GM21381 (cell line): ENCODE measurements at regions not wholly inside any gene's neighbourhood (a gene's known extent, or its start where the extent isn't known, plus 50 kb on each side); places are given as distances from the start of the nearest gene placed in this dataset.
A peak's percentile ranks its signal among the peaks of the same experiment; 100 is the strongest.

Experiments
- ATAC-seq: cut with Tn5 transposase; IDR thresholded peaks from one replicate; pipeline ENCODE4 v1.9.1; 2021; ENCODE audit warnings: mild to moderate bottlenecking, moderate library complexity; ENCODE audit not compliant: unreplicated experiment

DNA sequence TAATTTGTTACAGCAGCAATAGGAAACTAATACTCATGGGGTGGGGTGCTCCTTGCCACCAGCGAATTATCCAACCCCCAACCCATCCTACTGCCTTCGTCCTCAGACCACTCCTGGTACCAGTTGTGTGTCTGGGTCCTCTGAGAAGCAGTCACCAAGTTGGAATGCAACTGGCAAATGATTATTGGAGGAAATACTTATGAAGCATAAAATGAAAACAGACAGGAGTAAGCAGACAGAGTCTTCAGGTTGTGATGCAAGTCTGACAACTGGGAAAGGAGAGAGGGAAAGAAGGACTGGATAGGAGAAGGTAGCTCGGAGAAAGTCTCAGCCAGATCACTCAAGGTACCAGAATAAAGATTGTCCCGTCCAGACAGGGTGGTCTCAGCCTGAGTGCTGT, 181.1 kb upstream of the ARID2 start:
- no peak for ATAC-seq

DNA sequence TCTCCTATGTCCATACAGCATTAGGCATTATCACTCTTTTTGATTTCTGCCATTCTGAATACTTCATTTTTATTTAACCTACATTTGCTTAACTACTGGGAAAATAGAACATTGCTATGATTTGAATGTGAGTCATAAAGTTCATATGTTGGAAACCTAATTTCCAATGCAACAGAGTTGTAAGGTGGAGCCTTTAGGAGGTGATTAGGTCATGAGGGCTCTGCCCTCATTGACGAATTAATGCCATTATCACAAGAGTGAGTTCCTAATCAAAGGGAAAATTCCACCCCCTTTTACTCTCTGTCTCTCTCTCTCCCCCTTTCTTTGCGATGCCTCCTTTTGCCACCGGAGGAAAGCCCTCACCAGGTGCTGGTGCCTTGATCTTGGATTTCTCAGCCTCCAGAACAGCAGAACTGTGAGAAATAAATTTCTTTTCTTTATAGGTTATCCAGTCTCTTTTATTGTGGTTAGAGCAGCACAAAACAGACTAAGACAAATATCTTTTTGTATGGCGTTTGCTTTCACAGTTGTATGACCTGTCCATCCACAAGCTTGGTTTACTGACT, 180.1 kb upstream of the ARID2 start:
- no peak for ATAC-seq

DNA sequence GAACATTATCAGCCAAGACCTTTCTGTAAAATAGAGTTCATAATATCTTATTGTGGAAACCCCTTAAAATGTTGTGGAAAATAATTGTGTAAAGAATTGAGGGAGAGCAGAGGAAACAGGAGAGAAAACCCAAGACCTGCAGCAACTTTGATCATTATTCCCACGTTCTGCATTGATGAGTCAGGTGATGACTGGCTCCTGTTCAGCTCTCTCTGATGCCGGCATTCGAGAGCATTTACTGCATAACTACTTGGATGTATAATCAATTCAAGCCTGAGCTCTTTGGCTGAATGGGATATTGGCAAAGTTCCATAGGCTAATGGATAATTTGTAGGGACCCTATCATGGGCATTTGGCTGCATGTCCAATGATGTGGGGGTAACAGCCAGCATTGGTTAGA, 176.3 kb upstream of the ARID2 start:
- no peak for ATAC-seq

DNA sequence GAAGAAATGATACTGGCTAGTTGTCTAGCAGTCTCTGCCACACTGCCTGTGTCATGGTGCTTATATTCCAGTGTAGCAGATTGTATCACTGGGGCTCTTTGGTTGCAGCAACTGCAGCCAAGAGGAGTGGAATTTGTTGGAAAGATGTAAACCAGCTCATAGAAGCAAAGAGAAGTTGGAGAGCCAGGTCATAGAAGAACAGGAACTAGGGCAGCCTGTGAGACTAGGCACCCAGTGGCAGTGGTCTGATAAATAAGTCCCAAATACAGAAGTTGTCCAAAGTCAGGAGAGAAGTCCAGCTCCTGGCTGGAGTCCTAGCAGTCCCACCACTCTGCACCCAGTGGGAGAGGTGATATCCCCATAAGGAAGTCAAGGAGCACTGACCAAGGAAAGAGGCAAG, 172.5 kb upstream of the ARID2 start:
- ATAC-seq, result no peak

DNA sequence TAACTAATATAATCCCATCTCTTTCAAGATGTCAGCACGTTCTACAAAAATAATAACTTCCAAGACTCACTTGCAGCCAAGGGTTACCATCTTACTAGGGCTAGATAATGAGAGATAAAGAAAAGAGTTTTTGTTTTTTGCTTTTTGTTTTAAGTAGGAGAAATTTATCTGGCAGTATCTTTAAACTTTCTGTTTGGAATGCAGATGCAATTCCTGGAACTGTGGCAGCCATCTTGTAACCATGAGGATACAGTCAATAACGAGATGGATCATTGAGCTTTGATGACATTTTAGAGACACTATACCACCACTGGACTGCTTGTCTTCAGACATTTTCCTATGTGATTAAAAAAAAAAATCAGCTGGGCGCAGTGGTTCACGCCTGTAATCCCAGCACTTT, 171.2 kb upstream of the ARID2 start:
- ATAC-seq, result no peak

DNA sequence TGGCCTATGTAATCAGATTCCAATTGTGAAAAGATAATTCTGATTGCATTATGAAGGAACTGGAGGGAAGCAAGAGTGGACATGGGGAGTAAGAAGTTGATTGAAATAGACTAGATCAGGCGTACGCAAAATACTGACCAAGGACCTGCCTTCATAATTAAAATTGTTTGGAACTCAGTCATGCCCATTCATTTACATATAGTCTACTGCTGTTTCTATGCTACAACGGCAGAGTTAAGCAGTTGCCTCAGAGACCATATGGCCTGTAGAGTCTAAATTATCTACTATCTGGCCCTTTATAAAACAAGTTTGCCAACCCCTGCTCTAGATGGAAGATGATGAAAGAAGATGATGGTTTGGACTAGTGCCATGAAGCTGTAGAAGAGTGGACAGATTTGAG, 170.0 kb upstream of the ARID2 start:
- no peak for ATAC-seq

DNA sequence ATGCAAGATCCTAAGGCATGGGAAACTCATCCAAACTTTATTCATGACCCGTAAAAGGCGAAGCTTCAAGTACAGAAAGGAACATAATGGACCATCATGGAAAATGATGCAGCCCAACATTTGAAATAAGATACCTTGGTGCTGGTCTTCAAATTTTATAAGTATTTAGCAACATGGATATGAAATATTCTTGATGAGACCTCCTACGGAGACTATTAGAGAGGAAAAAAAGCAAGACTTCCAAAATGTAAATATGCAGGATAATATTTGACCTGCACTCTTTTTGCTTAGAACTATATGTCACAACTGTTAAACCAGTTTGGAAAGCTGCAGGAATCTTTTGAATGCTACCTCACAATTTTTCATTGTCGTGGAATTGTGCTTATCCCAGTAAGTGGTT, 168.8 kb upstream of the ARID2 start:
- ATAC-seq, result no peak

DNA sequence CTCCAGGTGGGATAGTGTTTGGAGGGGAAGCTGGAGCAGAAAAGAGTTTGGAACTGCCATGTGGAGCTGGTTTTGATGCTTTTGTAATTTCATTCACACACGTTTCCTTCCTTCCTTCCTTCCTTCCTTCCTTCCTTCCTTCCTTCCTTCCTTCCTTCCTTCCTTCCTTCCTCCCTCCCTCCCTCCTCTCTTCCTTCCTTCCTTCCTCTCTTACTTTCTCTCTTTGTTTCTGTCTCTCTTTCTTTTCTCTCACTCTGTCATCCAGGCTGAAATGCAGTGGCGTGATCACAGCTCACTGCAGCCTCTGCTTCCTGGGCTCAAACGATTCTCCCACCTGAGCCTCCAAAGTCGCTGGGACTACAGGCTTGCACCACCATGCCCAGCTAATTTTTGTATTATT, 168.0 kb upstream of the ARID2 start:
- no peak for ATAC-seq

DNA sequence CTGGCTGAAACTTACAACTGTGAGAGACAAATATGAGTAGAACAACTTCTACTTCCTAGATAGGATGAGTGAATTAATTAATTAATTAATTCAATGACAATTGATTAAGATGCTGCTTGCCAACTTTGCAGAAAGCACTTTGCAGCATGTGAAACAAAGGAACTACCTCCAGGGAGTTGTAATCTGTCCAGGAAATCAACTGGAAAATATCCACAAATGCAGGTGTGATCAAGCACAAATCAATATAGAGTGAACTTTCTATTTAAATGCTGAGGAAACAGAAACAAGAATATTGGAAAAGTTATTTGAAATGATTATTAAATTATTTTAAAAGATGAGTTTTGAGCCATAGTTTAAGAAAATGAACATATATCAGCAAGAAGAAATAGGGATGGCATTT, 163.9 kb upstream of the ARID2 start:
- ATAC-seq, result no peak

DNA sequence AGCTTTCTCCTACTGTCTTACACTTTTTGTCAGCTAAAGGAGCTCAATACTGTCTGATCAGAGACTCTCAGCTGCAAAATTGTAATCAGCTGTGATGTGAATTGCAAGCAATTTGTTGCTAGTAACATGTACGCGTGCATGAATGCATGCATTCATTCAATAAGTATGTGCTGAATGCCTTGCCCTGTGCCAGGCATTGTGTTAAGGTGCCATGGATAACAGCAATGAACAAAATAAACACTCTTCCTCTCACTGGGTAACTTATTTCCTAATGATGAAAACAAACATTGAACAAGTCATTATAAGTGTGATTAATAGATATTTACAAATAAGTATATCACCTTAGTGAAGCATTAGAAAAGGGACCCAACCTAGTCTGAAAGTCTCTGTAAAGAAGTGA, 163.2 kb upstream of the ARID2 start:
- no peak for ATAC-seq

DNA sequence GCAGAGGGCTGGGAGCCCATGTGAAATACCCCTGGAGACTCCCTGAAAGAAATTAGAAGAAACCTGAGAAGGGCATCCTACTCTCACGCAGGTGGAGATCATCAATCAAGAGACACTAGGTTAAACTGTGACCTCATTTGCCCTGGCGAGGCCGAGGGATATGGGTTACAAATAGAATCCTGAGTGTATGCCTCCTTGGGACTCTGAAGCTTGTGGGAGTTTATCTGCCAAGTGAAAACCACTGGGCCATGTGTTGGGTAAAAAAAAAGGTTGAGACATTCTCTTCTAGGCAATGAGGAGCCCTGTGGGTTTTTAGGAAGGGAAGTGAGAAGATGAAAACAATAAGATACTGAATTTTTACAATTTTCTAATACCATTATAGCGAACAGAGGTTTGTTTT, 160.7 kb upstream of the ARID2 start:
- no peak for ATAC-seq

DNA sequence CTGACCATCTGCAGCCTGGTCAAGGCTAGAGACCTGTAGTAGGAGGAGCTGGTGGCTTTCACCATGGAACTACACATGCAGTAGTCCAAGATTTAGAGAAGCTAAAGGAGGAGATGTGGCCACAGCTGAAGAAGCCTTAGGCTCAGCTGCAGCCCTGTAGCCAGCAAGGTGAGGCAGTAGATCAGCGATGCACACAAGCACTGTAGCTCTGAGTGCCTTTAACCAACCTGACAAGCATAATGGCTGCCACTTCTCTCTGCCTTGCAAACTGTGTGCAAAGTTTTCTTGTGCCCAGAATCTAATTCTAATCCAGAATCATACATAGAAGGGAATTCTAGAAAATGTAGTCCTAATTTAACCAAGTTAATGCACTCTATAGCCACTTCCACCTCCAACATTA, 159.0 kb upstream of the ARID2 start:
- no peak for ATAC-seq

DNA sequence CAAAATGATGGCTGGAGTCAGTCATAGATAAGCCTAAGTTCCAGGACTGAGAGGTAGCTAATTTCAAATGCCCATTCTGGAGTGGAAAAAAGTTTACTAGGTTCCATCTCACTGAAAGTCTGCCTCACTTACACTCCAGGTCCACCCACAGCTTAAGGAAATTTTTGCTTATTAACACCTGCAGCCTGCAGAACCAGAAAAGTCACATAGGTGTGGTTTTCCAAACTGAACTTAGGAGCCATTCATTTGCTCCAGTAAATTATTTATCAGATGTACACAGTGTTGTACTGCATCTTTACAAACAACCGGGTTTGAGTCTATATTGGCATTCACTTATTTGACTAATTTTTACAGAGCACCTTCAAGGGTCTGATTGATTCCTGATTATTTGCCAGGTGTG, 157.4 kb upstream of the ARID2 start:
- no peak for ATAC-seq

DNA sequence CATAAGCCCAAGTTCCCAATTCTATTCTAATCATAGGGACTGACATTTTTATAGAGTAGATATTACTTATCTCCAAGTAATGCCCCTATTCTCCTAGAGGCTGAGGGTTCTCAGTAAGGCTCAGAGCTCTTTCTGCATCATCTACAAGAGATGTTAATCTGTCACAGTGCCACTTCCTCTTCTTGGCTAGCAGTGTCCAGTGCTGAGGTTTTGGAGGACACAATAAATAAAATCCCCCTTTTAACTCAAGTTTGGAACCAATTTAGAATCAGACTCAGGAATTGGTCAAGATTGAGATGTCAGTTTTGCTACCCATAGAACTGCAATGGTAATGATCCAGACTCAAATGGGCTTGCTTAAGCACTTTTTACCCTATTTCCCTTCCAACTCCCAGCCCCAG, 154.1 kb upstream of the ARID2 start:
- ATAC-seq, result no peak

DNA sequence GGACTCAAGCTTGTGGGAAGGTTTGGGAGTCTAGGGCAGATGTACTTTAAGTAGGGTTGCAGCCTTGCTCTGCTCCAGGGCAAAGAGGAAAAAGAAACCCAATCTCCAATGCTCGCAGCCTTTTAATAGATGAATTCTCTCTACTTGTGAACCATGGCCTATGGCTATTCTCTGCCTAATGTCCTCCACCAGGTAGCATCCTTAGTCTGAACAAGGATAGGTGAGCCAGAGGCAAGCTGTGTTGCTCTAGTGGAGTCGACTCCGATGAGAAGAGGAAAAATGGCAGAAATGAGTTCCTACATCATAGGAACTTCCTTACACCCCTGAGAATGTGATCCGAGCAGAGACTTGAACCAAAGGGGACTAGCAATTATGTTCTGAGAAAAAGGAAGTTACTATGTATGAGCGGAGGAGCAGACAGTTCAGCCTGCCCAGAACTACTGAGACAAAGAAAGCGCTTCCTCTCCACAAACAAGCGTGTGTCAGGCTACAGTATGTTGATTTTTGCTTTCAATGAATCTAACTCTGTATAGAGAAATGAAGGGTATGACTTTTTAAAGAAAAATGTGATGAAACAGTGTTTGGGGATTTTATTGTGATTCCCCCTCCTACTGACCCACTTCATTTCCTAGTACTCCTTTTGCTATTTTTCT, 153.6 kb upstream of the ARID2 start:
- peak; percentile 59 for ATAC-seq

DNA sequence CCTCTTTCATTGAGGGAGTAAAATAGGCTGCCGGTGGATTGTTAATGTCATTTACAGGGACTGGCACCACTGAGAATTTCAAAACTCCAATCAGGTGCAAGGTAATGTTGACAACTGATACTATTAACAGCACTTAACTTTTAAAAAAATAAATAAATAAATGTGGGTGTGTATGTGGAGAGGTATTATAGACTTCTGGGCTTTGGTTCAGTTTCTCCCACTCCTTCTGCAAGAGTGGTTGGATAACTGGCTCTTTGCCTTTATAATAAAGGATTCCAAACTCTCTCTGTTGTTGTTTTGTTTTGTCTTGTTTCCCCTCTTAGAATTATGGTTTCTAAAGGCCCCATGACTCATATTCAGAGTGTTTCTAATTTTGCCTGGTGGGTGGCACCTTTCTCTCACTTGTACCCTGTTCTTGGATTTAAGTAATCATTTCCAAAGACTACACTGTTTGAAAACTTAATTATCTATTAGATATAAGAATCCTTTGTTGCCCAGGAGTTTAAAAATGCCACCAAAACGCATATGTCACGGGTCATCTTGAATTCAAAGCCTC, 151.6 kb upstream of the ARID2 start:
- ATAC-seq, result no peak

DNA sequence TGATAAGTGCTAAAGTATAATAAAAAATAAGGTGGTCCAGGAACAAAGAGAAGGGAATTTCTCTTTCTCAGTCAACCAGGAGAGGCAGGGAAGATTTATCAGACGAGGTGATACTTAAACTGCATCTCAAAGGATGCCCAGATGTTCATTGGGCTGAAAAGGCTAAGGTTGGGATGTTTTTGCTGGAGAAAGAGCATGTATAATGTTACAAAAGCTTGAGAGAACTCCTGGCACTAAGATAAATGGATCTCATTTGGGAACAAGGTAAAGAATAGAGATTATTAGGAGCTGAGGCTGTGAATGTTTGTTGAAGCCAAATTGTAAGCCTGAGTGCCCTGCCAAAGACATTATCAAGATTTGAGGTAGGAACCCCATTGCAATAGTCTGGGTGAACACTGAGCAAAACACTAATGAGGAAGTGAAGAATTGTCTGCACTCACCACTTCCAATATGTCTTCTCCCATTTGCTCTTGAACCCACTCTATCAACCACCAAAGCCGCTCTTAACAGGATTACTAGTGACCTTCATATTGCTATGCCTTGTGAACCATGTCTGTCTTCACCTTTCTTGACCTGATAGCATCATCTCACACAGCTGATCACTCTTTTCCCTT, 149.0 kb upstream of the ARID2 start:
- ATAC-seq, result no peak

DNA sequence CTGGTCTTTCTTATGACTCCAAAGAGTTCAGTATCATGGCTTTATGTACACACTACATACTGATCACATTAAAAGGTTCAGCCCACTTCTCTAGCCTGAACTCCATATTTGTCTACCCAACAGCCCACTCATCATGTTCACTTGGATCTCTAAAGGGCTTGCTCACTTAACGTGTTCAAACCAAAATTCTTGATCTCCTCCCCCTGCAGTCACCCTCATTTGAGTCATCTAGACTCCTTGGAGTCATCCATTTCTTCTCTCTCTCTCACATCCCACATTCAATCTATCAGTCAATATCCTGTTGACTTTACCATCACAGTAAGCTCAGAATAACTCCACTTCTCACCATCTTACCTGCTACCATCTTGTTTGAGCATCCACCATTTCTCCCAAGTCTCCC, 148.4 kb upstream of the ARID2 start:
- no peak for ATAC-seq

DNA sequence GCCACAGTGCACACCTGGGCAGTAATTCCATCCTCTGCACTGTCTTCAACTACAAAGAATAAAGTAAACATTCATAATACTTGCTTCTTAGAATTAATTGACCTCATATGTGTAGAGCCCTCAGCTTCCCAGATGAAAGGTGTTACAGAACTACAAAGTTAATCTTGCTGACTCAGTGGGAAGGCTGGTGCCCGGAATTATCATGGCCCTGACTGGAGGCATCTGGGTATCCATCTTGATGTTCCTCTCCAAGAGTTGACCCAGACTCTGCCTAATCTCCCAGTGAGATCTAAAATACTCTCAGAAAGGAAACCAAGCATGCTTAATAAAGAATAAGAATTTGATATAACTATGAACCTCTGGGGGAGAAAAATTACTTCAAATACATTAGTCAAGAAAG, 147.0 kb upstream of the ARID2 start:
- ATAC-seq, result no peak

DNA sequence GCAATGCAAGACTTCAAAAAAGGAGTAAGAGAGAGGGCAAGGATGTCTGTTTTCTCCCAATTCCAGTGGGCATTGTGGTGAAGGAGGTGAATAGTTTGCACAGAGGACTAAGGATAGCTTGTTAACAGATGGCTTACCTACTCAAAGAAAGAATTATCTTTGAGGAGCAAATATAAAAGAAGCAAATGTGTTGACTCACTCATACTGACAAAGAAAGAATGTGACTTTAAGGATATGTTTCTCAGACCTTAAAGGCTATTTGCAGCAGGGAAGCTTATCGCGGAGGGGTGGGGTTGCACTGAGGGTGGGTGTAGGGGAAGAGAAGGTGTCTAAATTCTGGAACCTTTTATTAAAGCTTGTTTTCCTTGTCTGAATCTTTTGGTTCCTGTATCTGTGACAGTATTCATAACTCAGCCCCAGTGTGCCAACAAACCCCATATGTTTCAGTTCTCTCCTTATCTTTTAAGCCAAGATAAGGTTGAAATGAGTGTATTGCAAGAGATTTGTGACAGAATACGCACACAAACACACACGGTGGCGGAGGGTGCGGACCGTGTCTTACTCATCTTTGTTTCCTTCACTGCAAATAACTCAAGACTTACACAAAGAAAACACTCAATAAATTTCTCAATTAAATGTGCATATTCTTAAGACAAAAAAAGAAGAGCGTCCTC, 146.4 kb upstream of the ARID2 start:
- no peak for ATAC-seq

DNA sequence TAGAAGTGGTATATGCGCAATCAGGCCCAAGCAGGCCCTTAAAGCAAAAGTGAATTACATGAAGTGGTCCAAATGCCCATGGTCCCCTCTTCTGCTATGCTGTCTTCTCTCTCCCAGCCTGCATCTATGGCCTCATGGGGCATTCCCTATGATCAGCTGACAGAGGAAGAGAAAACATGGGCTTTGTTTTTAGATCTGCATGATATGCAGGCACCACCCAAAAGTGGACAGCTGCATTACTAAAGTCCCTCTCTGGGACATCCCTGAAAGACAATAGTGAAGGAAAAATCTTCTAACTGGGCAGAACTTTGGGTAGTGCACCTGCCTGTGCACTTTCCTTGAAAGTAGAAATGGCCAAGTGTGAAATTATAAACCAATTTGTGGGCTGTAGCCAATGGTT, 145.2 kb upstream of the ARID2 start:
- no peak for ATAC-seq
